Adrenal gland (tissue), 5 donors: ENCODE measurements at regions not wholly inside any gene's neighbourhood (a gene's known extent, or its start where the extent isn't known, plus 50 kb on each side); places are given as distances from the start of the nearest gene placed in this dataset.

Experiments used
- CTCF ChIP-seq, 6 experiments: fragments of 450-650 bp in 4 of 6; fragments of 200-600 bp in 2 of 6; sonication (generic) in 1 of 6; IDR thresholded peaks; 1 replicate in 5 of 6; 2 replicates in 1 of 6; pipeline versions ENCODE4 v1.5.1 to v1.8.0; 2016 to 2021; ENCODE audit warnings: antibody characterized with exemption in 6 of 6, mild to moderate bottlenecking in 2 of 6, moderate library complexity in 1 of 6
- POLR2A ChIP-seq, 2 donors: fragments of 450-650 bp; IDR thresholded peaks; one replicate each; pipeline ENCODE4 v1.6.1; 2017; ENCODE audit warnings: antibody characterized with exemption in 2 of 2, mild to moderate bottlenecking in 2 of 2, moderate library complexity in 1 of 2
- donor health status: DM: no; HTN: no; CAD: no.

GRCh38 chr10:131485732-131486131 is 174.2 kb upstream of the TCERG1L start:
- TF ChIP-seq CTCF (IDR thresholded peaks at IDR 0.05) (no peak), POLR2A (IDR thresholded peaks at IDR 0.05) (no peak)
